Pancreas (tissue), 10 donors: ENCODE measurements at regions not wholly inside any gene's neighbourhood (a gene's known extent, or its start where the extent isn't known, plus 50 kb on each side); places are given as distances from the start of the nearest gene placed in this dataset.

Experiments
- ATAC-seq, 4 donors: fragments of 200-7000 bp; cut with Tn5 transposase; one replicate each; pipeline versions ENCODE4 v1.8.0 to v1.9.1; 2020; ENCODE audit warnings: mild to moderate bottlenecking in 4 of 4, moderate library complexity in 4 of 4
- DNase-seq, 6 donors: peaks; one replicate each; pipeline ENCODE4 v3.0.0-alpha.2; 2020
- FAIRE-seq: peaks from 2 replicates; lab custom pipeline; 2012; peaks lifted over from hg19 to GRCh38; lab: Jason Lieb, UNC
- H3K27ac ChIP-seq, 4 donors: fragments of 200-600 bp; sonication (generic); 1 replicate in 3 of 4; 2 replicates in 1 of 4; pipeline versions ENCODE4 v1.5.0 to v1.8.0; 2020
- H3K27me3 ChIP-seq, 4 donors: fragments of 200-600 bp; one replicate each; pipeline ENCODE4 v1.8.0; 2021
- H3K36me3 ChIP-seq, 3 donors: fragments of 200-600 bp; sonication (generic) in 1 of 3; one replicate each; pipeline versions ENCODE4 v1.5.0 to v1.8.0; 2020 to 2021
- H3K4me1 ChIP-seq, 3 donors: fragments of 200-600 bp; one replicate each; pipeline ENCODE4 v1.8.0; 2021
- H3K4me3 ChIP-seq, 4 donors: fragments of 200-600 bp; sonication (generic) in 2 of 4; one replicate each; pipeline versions ENCODE4 v1.5.0 to v1.8.0; 2020 to 2021
- H3K9me3 ChIP-seq, 4 donors: fragments of 200-600 bp; one replicate each; pipeline ENCODE4 v1.8.0; 2021
- WGBS, 2 donors: extraction: QIAGEN DNeasy Blood & Tissue Kit; methylation state at CpG; one replicate each; pipeline ENCODE4 v1.1.7; 2013; 5-methylcytosine and 5-hydroxymethylcytosine counted together
- intact Hi-C, 3 donors: fragments of 100-400 bp; cut with DNase I; formaldehyde crosslinking; loops; one replicate each; pipeline versions ENCODE4 v1.11.1 to v1.14.2; 2022
- TF ChIP-seq, protein P1 (sequence below), 4 donors: fragments of 200-600 bp; sonication (generic) in 3 of 4; IDR thresholded peaks; one replicate each; pipeline versions ENCODE4 v1.5.0 to v1.8.0; 2021; ENCODE audit warnings: antibody characterized with exemption in 4 of 4
- donor health status: healthy with polysubstance abuse.
- donor health status: DM: no; HTN: no; CAD: no; lungs with moderate emphysema.
- donor health status: DM: no; HTN: no; CAD: no.
- donor health status: control.
- donor health status: control.
- donor health status: Bipolar disorder and iron deficiency.
- donor health status: DM: yes; HTN: yes; CAD: no.
- donor health status: DM: no; HTN: no; CAD: no.
- donor health status: DM: no; HTN: no; CAD: no.
- donor health status: DM: yes; HTN: yes; CAD: no.

- Histone ChIP-seq H3K4me1 (no peaks in the 10 kb centered on the region), H3K36me3 (no peaks in the 10 kb centered on the region), H3K27me3 (no peaks in the 10 kb centered on the region), H3K27ac (no peak overlapping the region), H3K4me3 (no peak overlapping the region), H3K9me3 (no peaks in the 10 kb centered on the region)
- DNase-seq (no peak), FAIRE-seq (no peak), ATAC-seq (no peak)
- intact Hi-C loops: no loop called here
- 77 to 85% methylated on average over 7 of the region's 7 CpGs for WGBS, 2 donors
- TF ChIP-seq, protein P1, sequence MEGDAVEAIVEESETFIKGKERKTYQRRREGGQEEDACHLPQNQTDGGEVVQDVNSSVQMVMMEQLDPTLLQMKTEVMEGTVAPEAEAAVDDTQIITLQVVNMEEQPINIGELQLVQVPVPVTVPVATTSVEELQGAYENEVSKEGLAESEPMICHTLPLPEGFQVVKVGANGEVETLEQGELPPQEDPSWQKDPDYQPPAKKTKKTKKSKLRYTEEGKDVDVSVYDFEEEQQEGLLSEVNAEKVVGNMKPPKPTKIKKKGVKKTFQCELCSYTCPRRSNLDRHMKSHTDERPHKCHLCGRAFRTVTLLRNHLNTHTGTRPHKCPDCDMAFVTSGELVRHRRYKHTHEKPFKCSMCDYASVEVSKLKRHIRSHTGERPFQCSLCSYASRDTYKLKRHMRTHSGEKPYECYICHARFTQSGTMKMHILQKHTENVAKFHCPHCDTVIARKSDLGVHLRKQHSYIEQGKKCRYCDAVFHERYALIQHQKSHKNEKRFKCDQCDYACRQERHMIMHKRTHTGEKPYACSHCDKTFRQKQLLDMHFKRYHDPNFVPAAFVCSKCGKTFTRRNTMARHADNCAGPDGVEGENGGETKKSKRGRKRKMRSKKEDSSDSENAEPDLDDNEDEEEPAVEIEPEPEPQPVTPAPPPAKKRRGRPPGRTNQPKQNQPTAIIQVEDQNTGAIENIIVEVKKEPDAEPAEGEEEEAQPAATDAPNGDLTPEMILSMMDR (IDR thresholded peaks at IDR 0.05): no peak
Measured at GRCh38 chr3:59430341-59430740, 380.5 kb upstream of the CFAP20DC start.

- no peaks in the 10 kb centered on the region for H3K4me1 ChIP-seq
- no peaks in the 10 kb centered on the region for H3K9me3 ChIP-seq
- H3K27ac ChIP-seq: no peak overlapping the region
- ATAC-seq: no peak
- no peaks in the 10 kb centered on the region for H3K27me3 ChIP-seq
- TF ChIP-seq, protein P1 (IDR thresholded peaks at IDR 0.05): no peak
- FAIRE-seq: no peak
- no peak for DNase-seq
- intact Hi-C loops: no loop called here
- H3K36me3 ChIP-seq: no peaks in the 10 kb centered on the region
- WGBS, 2 donors: 88 to 91% methylated on average over 2 of the region's 2 CpGs
- no peak overlapping the region for H3K4me3 ChIP-seq
Measured at GRCh38 chr3:59429198-59429597, 379.4 kb upstream of the CFAP20DC start.

- WGBS, 2 donors: 84 to 87% methylated on average over 10 of the region's 10 CpGs
- no peaks in the 10 kb centered on the region for H3K4me1 ChIP-seq
- TF ChIP-seq, protein P1 (IDR thresholded peaks at IDR 0.05): no peak
- no peaks in the 10 kb centered on the region for H3K27me3 ChIP-seq
- peak in 1 of 4 donors; percentile 33 for ATAC-seq
- no peak overlapping the region for H3K4me3 ChIP-seq
- intact Hi-C loops: no loop called here
- no peak for FAIRE-seq
- no peak for DNase-seq
- H3K27ac ChIP-seq: no peak overlapping the region
- H3K36me3 ChIP-seq: no peaks in the 10 kb centered on the region
- no peaks in the 10 kb centered on the region for H3K9me3 ChIP-seq
Measured at GRCh38 chr3:59426821-59427565, 377.2 kb upstream of the CFAP20DC start.

DNA sequence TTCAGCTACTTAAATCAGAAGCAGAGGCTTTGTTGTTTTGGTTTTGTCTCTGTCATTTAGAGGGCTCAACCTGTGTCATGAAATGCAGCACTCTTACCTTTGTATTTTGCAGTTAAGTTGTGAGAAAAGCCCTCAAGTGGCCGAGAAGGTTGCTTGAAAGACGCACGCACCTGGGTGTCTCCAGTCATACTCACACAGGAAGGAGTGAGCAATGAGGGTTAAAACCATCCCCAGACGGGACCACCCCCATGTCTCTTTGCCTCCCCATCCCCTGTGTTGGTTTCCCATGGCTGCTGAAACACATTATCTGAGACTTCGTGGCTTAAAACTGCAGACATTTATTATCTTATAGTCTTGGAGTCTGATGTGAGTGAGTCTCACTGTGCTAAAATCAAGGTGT lies 376.1 kb upstream of the CFAP20DC start:
- no peaks in the 10 kb centered on the region for H3K27me3 ChIP-seq
- no peak for FAIRE-seq
- WGBS, 2 donors: 79 to 81% methylated on average over 5 of the region's 5 CpGs
- no peak for DNase-seq
- intact Hi-C loops: no loop called here
- H3K27ac ChIP-seq: no peak overlapping the region
- TF ChIP-seq, protein P1 (IDR thresholded peaks at IDR 0.05): no peak
- H3K36me3 ChIP-seq: no peaks in the 10 kb centered on the region
- H3K4me3 ChIP-seq: no peak overlapping the region
- no peak for ATAC-seq
- no peaks in the 10 kb centered on the region for H3K4me1 ChIP-seq
- H3K9me3 ChIP-seq: no peaks in the 10 kb centered on the region

- FAIRE-seq: no peak
Measured at GRCh38 chr3:59425371-59425770, 375.5 kb upstream of the CFAP20DC start.

More at GRCh38 chr3:59425371-59425770, 375.5 kb upstream of the CFAP20DC start:
- no peak overlapping the region for H3K4me3 ChIP-seq
- TF ChIP-seq, protein P1 (IDR thresholded peaks at IDR 0.05): no peak
- H3K36me3 ChIP-seq: no peaks in the 10 kb centered on the region
- peak in 3 of 4 donors; percentile 24 to 51 (median 40) for ATAC-seq
- DNase-seq: no peak
- H3K27me3 ChIP-seq: no peaks in the 10 kb centered on the region
- H3K27ac ChIP-seq: no peak overlapping the region
- H3K4me1 ChIP-seq: no peaks in the 10 kb centered on the region
- no peaks in the 10 kb centered on the region for H3K9me3 ChIP-seq
- 44% methylated on average over 8 of the region's 8 CpGs for WGBS, 2 donors
- intact Hi-C loops: no loop called here
